Natural killer cell (primary cell): ENCODE measurements at regions not wholly inside any gene's neighbourhood (a gene's known extent, or its start where the extent isn't known, plus 50 kb on each side); places are given as distances from the start of the nearest gene placed in this dataset.

Experiments
- ATAC-seq, 3 donors: fragments of 150-1000 bp in 2 of 3; fragments of 200-7000 bp in 1 of 3; cut with Tn5 transposase; 1 replicate in 1 of 3; 2 replicates in 2 of 3; pipeline ENCODE4 v1.10.0; 2021; ENCODE audit warnings: mild to moderate bottlenecking in 2 of 3, moderate library complexity in 2 of 3
- DNase-seq, 2 donors: peaks; one replicate each; pipeline versions ENCODE4 v3.0.0 to v3.0.0-alpha.2; 2013 to 2021; ENCODE audit warnings: mixed read lengths in 1 of 2
- H3K27ac ChIP-seq: one replicate; pipeline ENCODE4 v1.5.1; 2013; ENCODE audit warnings: mild to moderate bottlenecking, low read length
- H3K27me3 ChIP-seq: one replicate; pipeline ENCODE4 v1.6.1; 2013; ENCODE audit warnings: low read length; ENCODE audit not compliant: control insufficient read depth, insufficient read depth
- H3K36me3 ChIP-seq: one replicate; pipeline ENCODE4 v1.6.1; 2013; ENCODE audit warnings: low read length; ENCODE audit not compliant: control insufficient read depth, insufficient read depth
- H3K4me1 ChIP-seq: one replicate; pipeline ENCODE4 v1.6.1; 2013; ENCODE audit warnings: low read length; ENCODE audit not compliant: control insufficient read depth, insufficient read depth
- H3K4me3 ChIP-seq: one replicate; pipeline ENCODE4 v1.5.1; 2013; ENCODE audit warnings: low read length
- H3K9me3 ChIP-seq: one replicate; pipeline ENCODE4 v1.6.1; 2013; ENCODE audit warnings: low read length; ENCODE audit not compliant: control insufficient read depth, insufficient read depth
- H3K27ac Mint-ChIP-seq, 2 donors: one replicate each; pipeline ENCODE4 v1.8.0; 2022; ENCODE audit warnings: mild to moderate bottlenecking in 2 of 2, mixed read lengths in 2 of 2, moderate library complexity in 1 of 2
- H3K27me3 Mint-ChIP-seq, 2 donors: one replicate each; pipeline ENCODE4 v1.8.0; 2022; ENCODE audit warnings: low read depth in 2 of 2, mixed read lengths in 2 of 2
- H3K36me3 Mint-ChIP-seq: one replicate; pipeline ENCODE4 v1.8.0; 2022; ENCODE audit warnings: mixed read lengths
- H3K4me1 Mint-ChIP-seq, 2 donors: one replicate each; pipeline ENCODE4 v1.8.0; 2022; ENCODE audit warnings: mixed read lengths in 2 of 2
- H3K4me3 Mint-ChIP-seq: one replicate; pipeline ENCODE4 v1.8.0; 2022; ENCODE audit warnings: mild to moderate bottlenecking, moderate library complexity, mixed read lengths
- H3K9me3 Mint-ChIP-seq, 2 donors: one replicate each; pipeline ENCODE4 v1.8.0; 2022; ENCODE audit warnings: mixed read lengths in 2 of 2
- WGBS: methylation state at CpG from one replicate; pipeline ENCODE4 v1.1.7; 2013; ENCODE audit warnings: missing lambda C conversion rate; ENCODE audit not compliant: insufficient coverage; 5-methylcytosine and 5-hydroxymethylcytosine counted together
- intact Hi-C: fragments of 100-400 bp; cut with micrococcal nuclease; formaldehyde crosslinking; loops from one replicate; pipeline ENCODE4 v1.14.2; 2022
- TF ChIP-seq, protein P1 (sequence below): fragments of 200-600 bp; IDR thresholded peaks from one replicate; pipeline ENCODE4 v1.8.0; 2022; ENCODE audit warnings: antibody characterized with exemption

- Mint-ChIP-seq H3K4me3 (no peak overlapping the region), H3K27me3 (peaks cover 0 to 5% of the 10 kb centered on the region in 2 donors), H3K27ac (peak overlapping the region; percentile 79 to 90), H3K4me1 (peaks cover 18 to 57% of the 10 kb centered on the region in 2 donors), H3K36me3 (no peaks in the 10 kb centered on the region), H3K9me3 (no peaks in the 10 kb centered on the region)
- DNase-seq = no peak
- ATAC-seq = peak; percentile 33 to 56 (median 51)
- Histone ChIP-seq H3K4me3 (no peak overlapping the region), H3K27ac (peak overlapping the region; percentile 42), H3K9me3 (no peaks in the 10 kb centered on the region), H3K27me3 (no peaks in the 10 kb centered on the region), H3K36me3 (no peaks in the 10 kb centered on the region), H3K4me1 (peaks cover 13% of the 10 kb centered on the region)
- intact Hi-C loops = loop anchor here (10.0 kb wide), 1 partner anchor 422 kb away; the partner anchor contains the start of gene ATP9B
- TF ChIP-seq, protein P1, sequence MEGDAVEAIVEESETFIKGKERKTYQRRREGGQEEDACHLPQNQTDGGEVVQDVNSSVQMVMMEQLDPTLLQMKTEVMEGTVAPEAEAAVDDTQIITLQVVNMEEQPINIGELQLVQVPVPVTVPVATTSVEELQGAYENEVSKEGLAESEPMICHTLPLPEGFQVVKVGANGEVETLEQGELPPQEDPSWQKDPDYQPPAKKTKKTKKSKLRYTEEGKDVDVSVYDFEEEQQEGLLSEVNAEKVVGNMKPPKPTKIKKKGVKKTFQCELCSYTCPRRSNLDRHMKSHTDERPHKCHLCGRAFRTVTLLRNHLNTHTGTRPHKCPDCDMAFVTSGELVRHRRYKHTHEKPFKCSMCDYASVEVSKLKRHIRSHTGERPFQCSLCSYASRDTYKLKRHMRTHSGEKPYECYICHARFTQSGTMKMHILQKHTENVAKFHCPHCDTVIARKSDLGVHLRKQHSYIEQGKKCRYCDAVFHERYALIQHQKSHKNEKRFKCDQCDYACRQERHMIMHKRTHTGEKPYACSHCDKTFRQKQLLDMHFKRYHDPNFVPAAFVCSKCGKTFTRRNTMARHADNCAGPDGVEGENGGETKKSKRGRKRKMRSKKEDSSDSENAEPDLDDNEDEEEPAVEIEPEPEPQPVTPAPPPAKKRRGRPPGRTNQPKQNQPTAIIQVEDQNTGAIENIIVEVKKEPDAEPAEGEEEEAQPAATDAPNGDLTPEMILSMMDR = no peak
- 67% methylated on average over 11 of the region's 11 CpGs for WGBS
Observed at GRCh38 chr18:78642296-78642951, 337.2 kb upstream of the SALL3 start.

- Mint-ChIP-seq H3K27ac (peak overlapping the region; percentile 79 to 90), H3K9me3 (no peaks in the 10 kb centered on the region), H3K4me3 (peak overlapping the region; percentile 49), H3K27me3 (peaks cover 0 to 6% of the 10 kb centered on the region in 2 donors), H3K36me3 (no peaks in the 10 kb centered on the region), H3K4me1 (peaks cover 18 to 63% of the 10 kb centered on the region in 2 donors)
- intact Hi-C loops = loop anchor here (1.0 to 10.0 kb wide), 2 partner anchors 42 to 422 kb away; partner anchors contain the start of gene ATP9B
- Histone ChIP-seq H3K27me3 (no peaks in the 10 kb centered on the region), H3K36me3 (no peaks in the 10 kb centered on the region), H3K4me1 (peaks cover 13% of the 10 kb centered on the region), H3K4me3 (no peak overlapping the region), H3K27ac (peak overlapping the region; percentile 54), H3K9me3 (no peaks in the 10 kb centered on the region)
- ATAC-seq (peak; percentile 72 to 88 (median 87)), DNase-seq (peak in 1 of 2 donors; percentile 63)
- 0% methylated on average over 1 of the region's 4 CpGs for WGBS
- TF ChIP-seq, protein P1 = no peak
Observed at GRCh38 chr18:78643004-78643403, 336.6 kb upstream of the SALL3 start.

DNA sequence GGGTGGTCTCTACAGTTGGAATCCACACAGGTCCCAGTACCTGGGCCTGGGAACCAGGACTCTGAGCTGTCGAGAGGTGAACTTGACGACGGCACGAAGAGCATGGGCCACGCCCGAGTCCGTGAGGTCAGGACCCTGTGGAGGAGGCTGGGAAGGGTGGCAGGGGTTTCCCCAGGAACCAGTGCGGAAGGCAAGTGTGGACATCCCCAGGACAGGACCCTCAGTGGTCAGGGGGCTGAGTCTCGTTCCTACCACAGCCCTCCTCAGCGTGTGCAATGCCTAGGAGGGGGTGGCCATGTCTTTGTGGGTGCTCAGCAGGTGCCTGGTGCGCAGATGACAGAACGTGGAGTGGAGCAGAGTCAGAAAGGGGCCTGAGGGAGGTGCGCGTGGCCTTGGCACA lies 335.6 kb upstream of the SALL3 start:
- H3K27ac Mint-ChIP-seq = peak overlapping the region in 1 of 2 donors; percentile 90
- Histone ChIP-seq H3K4me1 (peaks cover 13% of the 10 kb centered on the region), H3K27me3 (no peaks in the 10 kb centered on the region), H3K36me3 (no peaks in the 10 kb centered on the region), H3K4me3 (no peak overlapping the region), H3K9me3 (no peaks in the 10 kb centered on the region), H3K27ac (peak overlapping the region; percentile 54)
- ATAC-seq (no peak), DNase-seq (no peak)
- no peaks in the 10 kb centered on the region for H3K36me3 Mint-ChIP-seq
- H3K4me3 Mint-ChIP-seq = no peak overlapping the region
- H3K9me3 Mint-ChIP-seq = peaks cover 0 to 3% of the 10 kb centered on the region in 2 donors
- 89% methylated on average over 14 of the region's 14 CpGs for WGBS
- H3K4me1 Mint-ChIP-seq = peaks cover 18 to 66% of the 10 kb centered on the region in 2 donors
- peaks cover 0 to 5% of the 10 kb centered on the region in 2 donors for H3K27me3 Mint-ChIP-seq
- intact Hi-C loops = loop anchor here (1.0 to 10.0 kb wide), 2 partner anchors 43 to 421 kb away; partner anchors contain the start of gene ATP9B
- TF ChIP-seq, protein P1 = no peak
